Brain microvascular endothelial cell (primary cell): ENCODE measurements at regions not wholly inside any gene's neighbourhood (a gene's known extent, or its start where the extent isn't known, plus 50 kb on each side); places are given as distances from the start of the nearest gene placed in this dataset.

Source experiments
- DNase-seq: peaks from one replicate; pipeline ENCODE4 v3.0.0-alpha.2; 2020
- H3K27ac ChIP-seq: fragments of 250-450 bp; sonication (Bioruptor Pico); 2 replicates; pipeline ENCODE4 v1.5.1; 2020; ENCODE audit warnings: mild to moderate bottlenecking, moderate library complexity
- H3K27me3 ChIP-seq: fragments of 250-450 bp; sonication (Bioruptor Pico); replicated peaks from 2 replicates; pipeline ENCODE4 v1.5.1; 2020; ENCODE audit warnings: mild to moderate bottlenecking
- H3K36me3 ChIP-seq: fragments of 250-450 bp; sonication (Bioruptor Pico); replicated peaks from 2 replicates; pipeline ENCODE4 v1.5.1; 2020; ENCODE audit warnings: mild to moderate bottlenecking
- H3K4me3 ChIP-seq: 2 replicates; pipeline ENCODE4 v1.5.1; 2011; ENCODE audit warnings: low read depth, mild to moderate bottlenecking, control low read depth, low read length, moderate library complexity
- in situ Hi-C: cut with HindIII; loops from 2 replicates; pipeline ENCODE4 v1.10.0; 2017; ENCODE audit warnings: low sequenced_read_pairs, low pct_ligation_motif_present
- TF ChIP-seq, protein P1 (sequence below): IDR thresholded peaks from 2 replicates; pipeline ENCODE4 v1.5.1; 2011; ENCODE audit warnings: low read depth, mild to moderate bottlenecking, moderate library complexity, low read length, control low read depth, inconsistent platforms; ENCODE audit errors: missing control alignments

DNA sequence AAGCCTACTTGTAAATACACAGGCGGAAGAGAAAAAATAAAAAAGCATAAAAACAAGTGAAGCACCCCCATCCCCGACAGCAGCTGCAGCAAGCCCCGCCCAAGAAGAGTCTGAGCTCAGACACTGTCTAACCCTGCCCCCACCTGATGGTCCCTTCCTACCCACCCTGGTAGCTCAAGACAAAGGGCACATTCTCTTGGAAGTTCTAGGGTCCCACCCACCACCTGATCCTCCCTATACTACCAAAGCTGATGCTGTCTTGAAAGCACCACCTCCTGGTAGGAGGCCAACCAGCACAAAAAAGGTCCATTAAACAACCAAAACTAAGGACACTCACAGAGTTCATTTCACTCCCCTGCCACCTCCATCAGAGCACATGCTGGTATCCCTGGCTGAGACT is 308.2 kb downstream of the KLHL13 start:
- Histone ChIP-seq H3K36me3 (no peaks in the 10 kb centered on the region), H3K27ac (no peak overlapping the region), H3K27me3 (no peaks in the 10 kb centered on the region), H3K4me3 (no peak overlapping the region)
- TF ChIP-seq, protein P1, sequence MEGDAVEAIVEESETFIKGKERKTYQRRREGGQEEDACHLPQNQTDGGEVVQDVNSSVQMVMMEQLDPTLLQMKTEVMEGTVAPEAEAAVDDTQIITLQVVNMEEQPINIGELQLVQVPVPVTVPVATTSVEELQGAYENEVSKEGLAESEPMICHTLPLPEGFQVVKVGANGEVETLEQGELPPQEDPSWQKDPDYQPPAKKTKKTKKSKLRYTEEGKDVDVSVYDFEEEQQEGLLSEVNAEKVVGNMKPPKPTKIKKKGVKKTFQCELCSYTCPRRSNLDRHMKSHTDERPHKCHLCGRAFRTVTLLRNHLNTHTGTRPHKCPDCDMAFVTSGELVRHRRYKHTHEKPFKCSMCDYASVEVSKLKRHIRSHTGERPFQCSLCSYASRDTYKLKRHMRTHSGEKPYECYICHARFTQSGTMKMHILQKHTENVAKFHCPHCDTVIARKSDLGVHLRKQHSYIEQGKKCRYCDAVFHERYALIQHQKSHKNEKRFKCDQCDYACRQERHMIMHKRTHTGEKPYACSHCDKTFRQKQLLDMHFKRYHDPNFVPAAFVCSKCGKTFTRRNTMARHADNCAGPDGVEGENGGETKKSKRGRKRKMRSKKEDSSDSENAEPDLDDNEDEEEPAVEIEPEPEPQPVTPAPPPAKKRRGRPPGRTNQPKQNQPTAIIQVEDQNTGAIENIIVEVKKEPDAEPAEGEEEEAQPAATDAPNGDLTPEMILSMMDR: no peak
- no peak for DNase-seq
- in situ Hi-C loops: no loop called here

DNA sequence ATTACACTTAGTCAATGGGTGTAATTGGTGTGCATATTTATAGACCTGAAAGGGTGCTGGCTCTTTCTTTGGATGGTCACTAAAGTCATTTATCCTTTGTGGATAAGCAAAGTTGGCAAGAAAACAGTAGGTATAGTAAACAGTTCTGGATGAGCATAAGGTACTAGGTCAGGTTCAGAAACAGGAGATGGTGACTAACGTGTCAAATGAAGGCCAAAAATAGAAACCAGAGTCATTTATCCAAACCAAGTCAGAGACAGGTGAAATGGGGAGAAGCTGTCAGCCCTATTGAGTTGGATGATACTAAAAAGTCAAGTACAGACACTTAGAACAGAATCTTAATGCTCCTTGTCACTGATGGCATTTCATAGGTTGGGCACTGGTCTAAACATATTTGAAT is 313.1 kb downstream of the KLHL13 start:
- Histone ChIP-seq H3K27ac (no peak overlapping the region), H3K36me3 (no peaks in the 10 kb centered on the region), H3K27me3 (no peaks in the 10 kb centered on the region), H3K4me3 (no peak overlapping the region)
- no peak for DNase-seq
- in situ Hi-C loops: no loop called here
- TF ChIP-seq, protein P1: no peak

DNA sequence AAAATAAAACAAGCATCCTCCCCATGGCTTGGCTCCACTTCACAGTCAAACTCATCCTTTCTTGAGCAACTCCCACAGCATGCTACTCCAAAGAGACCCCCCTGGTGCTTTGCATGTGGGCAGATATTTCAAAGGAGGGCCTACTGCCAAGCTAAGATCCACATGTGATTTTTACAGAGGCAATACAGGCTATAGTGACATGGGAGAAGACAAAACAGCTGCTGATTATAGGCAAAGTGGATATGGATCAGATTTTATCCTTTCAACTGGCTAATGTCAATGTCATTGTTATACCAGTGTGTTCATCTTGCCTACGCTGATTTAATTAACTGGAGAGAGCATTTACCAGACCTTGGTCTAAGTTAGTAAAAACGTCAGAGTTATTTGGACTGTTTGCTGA is 328.3 kb downstream of the KLHL13 start:
- no peak for DNase-seq
- H3K36me3 ChIP-seq: no peaks in the 10 kb centered on the region

DNA sequence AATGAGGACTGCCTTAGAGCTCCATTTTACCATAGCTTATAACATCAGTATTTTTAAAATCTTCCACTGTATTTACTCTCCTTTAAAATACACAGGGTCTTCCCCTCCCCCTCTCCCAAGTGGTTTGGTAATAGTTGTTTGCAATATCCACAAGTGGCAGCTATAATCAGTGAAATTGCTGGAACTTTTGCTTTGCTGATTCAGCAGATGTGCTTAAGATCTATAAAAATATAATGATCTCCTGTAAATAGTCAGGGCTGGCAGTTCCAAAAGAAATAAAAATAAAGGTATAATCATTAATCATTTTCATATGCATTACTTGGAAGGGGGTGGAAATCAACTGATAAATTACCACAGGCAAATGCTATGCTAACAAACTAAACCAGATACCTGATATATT is 345.2 kb downstream of the KLHL13 start:
- in situ Hi-C loops: no loop called here
- TF ChIP-seq, protein P1: no peak
- no peak overlapping the region for H3K4me3 ChIP-seq
- no peak overlapping the region for H3K27ac ChIP-seq
- H3K27me3 ChIP-seq: no peaks in the 10 kb centered on the region
- no peak for DNase-seq
- no peaks in the 10 kb centered on the region for H3K36me3 ChIP-seq

More for the DNA sequence above, 328.3 kb downstream of the KLHL13 start:
- H3K4me3 ChIP-seq: no peak overlapping the region
- no peak overlapping the region for H3K27ac ChIP-seq
- no peaks in the 10 kb centered on the region for H3K27me3 ChIP-seq
- TF ChIP-seq, protein P1: no peak
- in situ Hi-C loops: no loop called here

DNA sequence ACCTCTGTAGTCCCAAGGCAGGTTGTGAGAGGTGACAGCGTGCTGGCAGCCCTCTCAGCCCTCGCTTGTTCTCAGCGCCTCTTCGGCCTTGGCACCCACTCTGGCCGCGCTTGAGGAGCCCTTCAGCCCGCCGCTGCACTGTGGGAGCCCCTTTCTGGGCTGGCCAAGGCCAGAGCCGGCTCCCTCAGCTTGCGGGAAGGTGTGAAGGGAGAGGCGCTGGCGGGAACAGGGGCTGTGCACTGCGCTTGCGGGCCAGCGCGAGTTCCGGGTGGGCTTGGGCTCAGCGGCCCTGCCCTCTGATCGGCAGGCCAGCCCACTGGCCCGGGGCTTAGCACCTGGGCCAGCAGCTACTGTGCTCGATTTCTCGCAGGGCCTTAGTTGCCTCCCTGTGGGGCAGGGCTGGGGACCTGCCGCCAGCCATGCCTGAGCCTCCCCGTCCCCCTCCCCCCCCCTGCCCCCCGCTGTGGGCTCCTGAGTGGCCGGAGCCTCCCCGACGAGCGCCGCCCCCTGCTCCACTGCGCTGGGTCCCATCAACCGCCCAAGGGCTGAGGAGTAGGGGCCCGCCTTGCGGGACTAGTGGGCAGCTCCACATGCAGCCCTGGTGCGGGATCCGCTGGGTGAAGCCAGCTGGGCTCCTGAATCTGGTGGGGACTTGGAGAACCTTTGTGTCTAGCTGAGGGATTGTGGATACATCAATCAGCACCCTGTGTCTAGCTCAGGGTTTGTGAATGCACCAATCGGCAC is 347.6 kb downstream of the KLHL13 start:
- in situ Hi-C loops: no loop called here
- no peak overlapping the region for H3K4me3 ChIP-seq
- no peak overlapping the region for H3K27ac ChIP-seq
- H3K27me3 ChIP-seq: no peaks in the 10 kb centered on the region
- DNase-seq: no peak
- H3K36me3 ChIP-seq: no peaks in the 10 kb centered on the region
- TF ChIP-seq, protein P1: no peak

DNA sequence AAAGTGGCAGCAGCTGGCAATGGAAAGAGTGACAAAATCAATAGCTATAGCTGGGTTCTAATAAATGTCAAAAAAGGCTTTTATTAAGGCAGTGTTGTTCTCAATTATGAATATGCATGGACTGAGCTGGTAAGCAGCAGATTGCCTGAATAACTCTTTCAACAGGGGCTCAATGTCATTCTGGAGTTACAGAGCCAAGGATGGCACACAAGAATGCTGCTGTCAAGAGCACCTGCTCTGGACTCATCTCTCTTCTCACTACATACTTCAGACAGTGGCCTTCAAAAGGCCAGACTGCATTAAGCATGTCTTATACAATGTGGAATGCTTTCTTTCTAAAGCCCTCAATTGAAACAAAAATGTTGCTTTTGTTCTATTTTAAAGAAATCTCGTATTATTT is 351.4 kb downstream of the KLHL13 start:
- in situ Hi-C loops: no loop called here
- no peaks in the 10 kb centered on the region for H3K27me3 ChIP-seq
- no peak overlapping the region for H3K27ac ChIP-seq
- no peak overlapping the region for H3K4me3 ChIP-seq
- no peak for DNase-seq
- no peaks in the 10 kb centered on the region for H3K36me3 ChIP-seq
- TF ChIP-seq, protein P1: no peak
